ENCODE measurements at regions not wholly inside any gene's neighbourhood (a gene's known extent, or its start where the extent isn't known, plus 50 kb on each side); places are given as distances from the start of the nearest gene placed in this dataset.

DNA sequence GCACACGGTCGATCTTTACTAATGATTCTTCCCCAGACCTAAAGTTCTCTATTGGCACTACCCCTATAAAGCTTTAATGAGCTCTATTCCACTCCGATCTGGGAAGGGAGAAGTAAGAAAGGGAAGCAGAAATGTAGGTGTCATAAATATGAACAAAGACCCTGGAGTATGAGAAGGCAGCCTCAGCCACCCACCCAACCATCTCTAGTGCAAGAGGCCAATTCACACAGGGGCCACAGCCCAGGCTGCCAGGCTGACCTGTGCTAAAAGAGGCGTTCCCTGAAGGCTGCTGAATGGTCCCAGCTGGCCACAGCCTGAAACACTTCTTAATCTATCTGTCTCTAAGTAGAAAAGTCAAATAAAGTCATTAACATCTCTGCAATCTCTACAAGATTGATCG lies 60.1 kb upstream of the ACTR3 start (continued):
- TF ChIP-seq, protein P1, sequence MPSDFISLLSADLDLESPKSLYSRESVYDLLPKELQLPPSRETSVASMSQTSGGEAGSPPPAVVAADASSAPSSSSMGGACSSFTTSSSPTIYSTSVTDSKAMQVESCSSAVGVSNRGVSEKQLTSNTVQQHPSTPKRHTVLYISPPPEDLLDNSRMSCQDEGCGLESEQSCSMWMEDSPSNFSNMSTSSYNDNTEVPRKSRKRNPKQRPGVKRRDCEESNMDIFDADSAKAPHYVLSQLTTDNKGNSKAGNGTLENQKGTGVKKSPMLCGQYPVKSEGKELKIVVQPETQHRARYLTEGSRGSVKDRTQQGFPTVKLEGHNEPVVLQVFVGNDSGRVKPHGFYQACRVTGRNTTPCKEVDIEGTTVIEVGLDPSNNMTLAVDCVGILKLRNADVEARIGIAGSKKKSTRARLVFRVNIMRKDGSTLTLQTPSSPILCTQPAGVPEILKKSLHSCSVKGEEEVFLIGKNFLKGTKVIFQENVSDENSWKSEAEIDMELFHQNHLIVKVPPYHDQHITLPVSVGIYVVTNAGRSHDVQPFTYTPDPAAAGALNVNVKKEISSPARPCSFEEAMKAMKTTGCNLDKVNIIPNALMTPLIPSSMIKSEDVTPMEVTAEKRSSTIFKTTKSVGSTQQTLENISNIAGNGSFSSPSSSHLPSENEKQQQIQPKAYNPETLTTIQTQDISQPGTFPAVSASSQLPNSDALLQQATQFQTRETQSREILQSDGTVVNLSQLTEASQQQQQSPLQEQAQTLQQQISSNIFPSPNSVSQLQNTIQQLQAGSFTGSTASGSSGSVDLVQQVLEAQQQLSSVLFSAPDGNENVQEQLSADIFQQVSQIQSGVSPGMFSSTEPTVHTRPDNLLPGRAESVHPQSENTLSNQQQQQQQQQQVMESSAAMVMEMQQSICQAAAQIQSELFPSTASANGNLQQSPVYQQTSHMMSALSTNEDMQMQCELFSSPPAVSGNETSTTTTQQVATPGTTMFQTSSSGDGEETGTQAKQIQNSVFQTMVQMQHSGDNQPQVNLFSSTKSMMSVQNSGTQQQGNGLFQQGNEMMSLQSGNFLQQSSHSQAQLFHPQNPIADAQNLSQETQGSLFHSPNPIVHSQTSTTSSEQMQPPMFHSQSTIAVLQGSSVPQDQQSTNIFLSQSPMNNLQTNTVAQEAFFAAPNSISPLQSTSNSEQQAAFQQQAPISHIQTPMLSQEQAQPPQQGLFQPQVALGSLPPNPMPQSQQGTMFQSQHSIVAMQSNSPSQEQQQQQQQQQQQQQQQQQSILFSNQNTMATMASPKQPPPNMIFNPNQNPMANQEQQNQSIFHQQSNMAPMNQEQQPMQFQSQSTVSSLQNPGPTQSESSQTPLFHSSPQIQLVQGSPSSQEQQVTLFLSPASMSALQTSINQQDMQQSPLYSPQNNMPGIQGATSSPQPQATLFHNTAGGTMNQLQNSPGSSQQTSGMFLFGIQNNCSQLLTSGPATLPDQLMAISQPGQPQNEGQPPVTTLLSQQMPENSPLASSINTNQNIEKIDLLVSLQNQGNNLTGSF (CRISPR knock-in tag; IDR thresholded peaks at IDR 0.05) = no peak

DNA sequence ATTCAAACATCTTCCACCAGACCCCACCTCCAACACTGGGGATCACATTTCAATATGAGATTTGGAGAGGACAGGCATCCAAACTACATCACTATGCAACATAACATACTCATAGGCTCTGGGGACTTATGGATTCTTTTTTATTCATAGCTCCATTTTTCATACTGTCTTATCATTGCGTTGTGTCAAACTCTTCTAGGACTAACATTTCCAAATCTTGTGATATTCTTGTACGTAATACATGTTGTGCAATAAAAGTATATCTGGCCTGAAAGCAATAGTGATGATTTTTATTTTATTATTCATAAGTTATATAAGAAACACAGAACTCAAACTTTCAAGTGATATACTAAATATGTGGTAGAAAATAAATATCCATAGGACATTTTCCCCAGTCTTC lies 60.6 kb upstream of the ACTR3 start:
- Histone ChIP-seq H3K4me2 (ENCODE audit: low read depth, low read length) (no peak overlapping the region), H3K4me1 (ENCODE audit: insufficient read depth, low read length) (peaks cover 10% of the 10 kb centered on the region; the same call in 1 of the 2 replicates), H3K4me3 (replicated peaks in 1 of 3; ENCODE audit: insufficient read depth in 1 of 3, low read depth in 2 of 3, low read length in 3 of 3) (no peak overlapping the region), H3K27me3 (ENCODE audit: control insufficient read depth in 1 of 2, insufficient read depth in 2 of 2, low read length in 2 of 2) (no peaks in the 10 kb centered on the region), H2AFZ (ENCODE audit: low read length) (no peak overlapping the region), H3K9me3 (ENCODE audit: low read length) (no peaks in the 10 kb centered on the region), H3K9ac (ENCODE audit: insufficient read depth, low read depth, low read length) (no peak overlapping the region), H4K20me1 (ENCODE audit: insufficient read depth, low read length) (no peaks in the 10 kb centered on the region), H3K36me3 (replicated peaks in 1 of 2; ENCODE audit: control insufficient read depth in 1 of 2, insufficient read depth in 2 of 2, low read length in 2 of 2) (no peaks in the 10 kb centered on the region), H3K79me2 (ENCODE audit: insufficient read depth, low read length) (no peaks in the 10 kb centered on the region), H3K27ac (ENCODE audit: extremely low read length, insufficient read depth, low read length) (no peak overlapping the region)
- ATAC-seq (no peak), FAIRE-seq (no peak), DNase-seq (ENCODE audit: low spot score) (no peak)
- TF ChIP-seq ZNF124 (CRISPR knock-in tag; IDR thresholded peaks at IDR 0.05) (no peak), CEBPB (IDR thresholded peaks at IDR 0.05; ENCODE audit: borderline replicate concordance, low read depth, low read length) (peak; percentile 47)
- BruUV-seq (replicated peaks) = no TSS peak
- in situ Hi-C loops (cut with HindIII; ENCODE audit: extremely low pct_ligation_motif_present, low pct_unique_long_range_greater_than_20kb) (no loop called here), intact Hi-C loops (cut with micrococcal nuclease; ENCODE audit: unreplicated experiment) (no loop called here)
- CTCF ChIA-PET (ENCODE audit: low intra/inter-chr PET ratio, low total read pairs) = no interaction called here
- POLR2A ChIA-PET = interaction anchor here (0.7 kb wide), 1 partner anchor 73 kb away, joined by 3 read pairs; the partner anchor contains the start of gene SLC35F5
- WGBS (ENCODE audit: low lambda C conversion rate) = 84% methylated on average over 2 of the region's 2 CpGs
